KMS-11 (cell line): ENCODE measurements at regions not wholly inside any gene's neighbourhood (a gene's known extent, or its start where the extent isn't known, plus 50 kb on each side); places are given as distances from the start of the nearest gene placed in this dataset.

Source experiments
- H2AFZ ChIP-seq: fragments of 200-600 bp; sonication (generic); 2 replicates; pipeline ENCODE4 v1.6.1; 2016; ENCODE audit warnings: antibody characterized with exemption, mixed run types, low read depth
- H3K27ac ChIP-seq: fragments of 200-600 bp; sonication (generic); 2 replicates; pipeline ENCODE4 v1.6.1; 2016; ENCODE audit warnings: mild to moderate bottlenecking, mixed run types
- H3K27me3 ChIP-seq: fragments of 200-600 bp; sonication (generic); 2 replicates; pipeline ENCODE4 v1.6.1; 2017; ENCODE audit warnings: mild to moderate bottlenecking, low read depth, mixed run types, moderate library complexity; ENCODE audit not compliant: insufficient read depth
- H3K36me3 ChIP-seq: fragments of 200-600 bp; sonication (generic); 2 replicates; pipeline ENCODE4 v1.6.1; 2017; ENCODE audit warnings: mild to moderate bottlenecking, mixed run types; ENCODE audit not compliant: insufficient read depth
- H3K4me1 ChIP-seq: fragments of 200-600 bp; sonication (generic); 2 replicates; pipeline ENCODE4 v1.6.1; 2016; ENCODE audit warnings: mild to moderate bottlenecking, low read depth, mixed run types; ENCODE audit not compliant: poor library complexity, severe bottlenecking
- H3K4me2 ChIP-seq: fragments of 200-600 bp; sonication (generic); 2 replicates; pipeline ENCODE4 v1.7.0; 2016; ENCODE audit warnings: mild to moderate bottlenecking, mixed run types
- H3K4me3 ChIP-seq: fragments of 200-600 bp; sonication (generic); IDR thresholded peaks from 2 replicates; pipeline ENCODE4 v1.6.1; 2017; ENCODE audit warnings: low read depth, low read length, mixed read lengths; ENCODE audit not compliant: insufficient read depth
- H3K79me2 ChIP-seq: fragments of 200-600 bp; sonication (generic); 2 replicates; pipeline ENCODE4 v1.6.1; 2016; ENCODE audit warnings: low read depth, mixed run types; ENCODE audit not compliant: insufficient read depth
- H3K9ac ChIP-seq: fragments of 200-600 bp; sonication (generic); 2 replicates; pipeline ENCODE4 v1.6.1; 2016; ENCODE audit warnings: mild to moderate bottlenecking, mixed run types
- H4K20me1 ChIP-seq: fragments of 200-600 bp; sonication (generic); 2 replicates; pipeline ENCODE4 v1.6.1; 2016; ENCODE audit warnings: mild to moderate bottlenecking, mixed run types; ENCODE audit not compliant: insufficient read depth
- TF ChIP-seq, protein P1 (sequence below): fragments of 200-600 bp; sonication (generic); conservative IDR thresholded peaks from 2 replicates; pipeline ENCODE4 v1.6.1; 2017; ENCODE audit warnings: low read depth, mild to moderate bottlenecking, antibody characterized with exemption, low read length, moderate library complexity, mixed read lengths

- TF ChIP-seq, protein P1, sequence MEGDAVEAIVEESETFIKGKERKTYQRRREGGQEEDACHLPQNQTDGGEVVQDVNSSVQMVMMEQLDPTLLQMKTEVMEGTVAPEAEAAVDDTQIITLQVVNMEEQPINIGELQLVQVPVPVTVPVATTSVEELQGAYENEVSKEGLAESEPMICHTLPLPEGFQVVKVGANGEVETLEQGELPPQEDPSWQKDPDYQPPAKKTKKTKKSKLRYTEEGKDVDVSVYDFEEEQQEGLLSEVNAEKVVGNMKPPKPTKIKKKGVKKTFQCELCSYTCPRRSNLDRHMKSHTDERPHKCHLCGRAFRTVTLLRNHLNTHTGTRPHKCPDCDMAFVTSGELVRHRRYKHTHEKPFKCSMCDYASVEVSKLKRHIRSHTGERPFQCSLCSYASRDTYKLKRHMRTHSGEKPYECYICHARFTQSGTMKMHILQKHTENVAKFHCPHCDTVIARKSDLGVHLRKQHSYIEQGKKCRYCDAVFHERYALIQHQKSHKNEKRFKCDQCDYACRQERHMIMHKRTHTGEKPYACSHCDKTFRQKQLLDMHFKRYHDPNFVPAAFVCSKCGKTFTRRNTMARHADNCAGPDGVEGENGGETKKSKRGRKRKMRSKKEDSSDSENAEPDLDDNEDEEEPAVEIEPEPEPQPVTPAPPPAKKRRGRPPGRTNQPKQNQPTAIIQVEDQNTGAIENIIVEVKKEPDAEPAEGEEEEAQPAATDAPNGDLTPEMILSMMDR, result no peak
- no peaks in the 10 kb centered on the region for H4K20me1 ChIP-seq
- peaks cover 4% of the 10 kb centered on the region for H3K4me1 ChIP-seq
- no peak overlapping the region for H3K4me2 ChIP-seq
- no peak overlapping the region for H2AFZ ChIP-seq
- no peaks in the 10 kb centered on the region for H3K27me3 ChIP-seq
- H3K36me3 ChIP-seq, result no peaks in the 10 kb centered on the region
- no peak overlapping the region for H3K4me3 ChIP-seq
- no peak overlapping the region for H3K27ac ChIP-seq
- H3K9ac ChIP-seq, result no peak overlapping the region
- H3K79me2 ChIP-seq, result no peaks in the 10 kb centered on the region
Measured at GRCh38 chr2:76455910-76456309, 745.2 kb upstream of the GCFC2 start.

GRCh38 chr2:76450024-76450475 is 739.3 kb upstream of the GCFC2 start:
- Histone ChIP-seq H3K27ac (peak overlapping the region; percentile 53), H3K79me2 (no peaks in the 10 kb centered on the region), H3K4me3 (no peak overlapping the region), H3K4me2 (peak overlapping the region; percentile 72), H3K27me3 (no peaks in the 10 kb centered on the region), H3K4me1 (peaks cover 48% of the 10 kb centered on the region), H3K9ac (no peak overlapping the region), H3K36me3 (no peaks in the 10 kb centered on the region), H4K20me1 (no peaks in the 10 kb centered on the region), H2AFZ (peak overlapping the region; percentile 30; the same call in 1 of the 2 replicates)
- TF ChIP-seq, protein P1, result no peak

DNA sequence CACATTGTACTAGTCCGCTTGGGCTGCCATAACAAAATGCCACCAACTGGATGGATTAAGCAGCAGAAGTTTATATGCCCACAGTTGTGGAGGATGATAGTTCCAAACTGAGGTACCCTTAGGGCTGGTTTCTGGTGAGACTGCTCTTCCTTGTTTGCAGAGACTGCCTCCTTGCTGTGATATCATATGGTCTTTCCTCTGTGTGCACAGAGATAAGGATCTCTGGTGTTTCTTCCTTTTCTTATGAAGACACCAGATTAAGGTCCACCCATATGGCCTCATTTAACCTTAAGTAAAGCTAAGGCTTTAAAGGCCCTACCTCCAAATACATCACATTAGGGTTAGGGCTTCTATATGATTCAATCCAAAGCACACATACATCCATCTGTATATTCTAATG is 738.2 kb upstream of the GCFC2 start:
- TF ChIP-seq, protein P1, result no peak
- Histone ChIP-seq H4K20me1 (no peaks in the 10 kb centered on the region), H3K4me2 (peak overlapping the region; percentile 72; the same call in 1 of the 2 replicates), H3K27ac (no peak overlapping the region; the same call in 1 of the 2 replicates), H2AFZ (no peak overlapping the region), H3K4me1 (peaks cover 48% of the 10 kb centered on the region), H3K27me3 (no peaks in the 10 kb centered on the region), H3K79me2 (no peaks in the 10 kb centered on the region), H3K36me3 (no peaks in the 10 kb centered on the region), H3K4me3 (no peak overlapping the region), H3K9ac (no peak overlapping the region)

- Histone ChIP-seq H3K36me3 (no peaks in the 10 kb centered on the region), H3K79me2 (no peaks in the 10 kb centered on the region), H3K4me1 (peaks cover 48% of the 10 kb centered on the region), H3K4me2 (peak overlapping the region; percentile 26), H4K20me1 (no peaks in the 10 kb centered on the region), H3K27me3 (no peaks in the 10 kb centered on the region), H3K4me3 (no peak overlapping the region), H3K27ac (no peak overlapping the region), H2AFZ (no peak overlapping the region), H3K9ac (no peak overlapping the region)
- TF ChIP-seq, protein P1, result no peak
Measured at GRCh38 chr2:76447294-76447693, 736.6 kb upstream of the GCFC2 start.

GRCh38 chr2:76446872-76447271 is 736.2 kb upstream of the GCFC2 start:
- TF ChIP-seq, protein P1, result no peak
- Histone ChIP-seq H3K36me3 (no peaks in the 10 kb centered on the region), H3K4me2 (peak overlapping the region; percentile 26), H3K79me2 (no peaks in the 10 kb centered on the region), H3K4me1 (peaks cover 48% of the 10 kb centered on the region), H3K9ac (no peak overlapping the region), H2AFZ (no peak overlapping the region), H3K27ac (no peak overlapping the region), H4K20me1 (no peaks in the 10 kb centered on the region), H3K4me3 (no peak overlapping the region), H3K27me3 (no peaks in the 10 kb centered on the region)
